ENCODE measurements at regions not wholly inside any gene's neighbourhood (a gene's known extent, or its start where the extent isn't known, plus 50 kb on each side); places are given as distances from the start of the nearest gene placed in this dataset.
A peak's percentile ranks its signal among the peaks of the same experiment; 100 is the strongest.

DNA sequence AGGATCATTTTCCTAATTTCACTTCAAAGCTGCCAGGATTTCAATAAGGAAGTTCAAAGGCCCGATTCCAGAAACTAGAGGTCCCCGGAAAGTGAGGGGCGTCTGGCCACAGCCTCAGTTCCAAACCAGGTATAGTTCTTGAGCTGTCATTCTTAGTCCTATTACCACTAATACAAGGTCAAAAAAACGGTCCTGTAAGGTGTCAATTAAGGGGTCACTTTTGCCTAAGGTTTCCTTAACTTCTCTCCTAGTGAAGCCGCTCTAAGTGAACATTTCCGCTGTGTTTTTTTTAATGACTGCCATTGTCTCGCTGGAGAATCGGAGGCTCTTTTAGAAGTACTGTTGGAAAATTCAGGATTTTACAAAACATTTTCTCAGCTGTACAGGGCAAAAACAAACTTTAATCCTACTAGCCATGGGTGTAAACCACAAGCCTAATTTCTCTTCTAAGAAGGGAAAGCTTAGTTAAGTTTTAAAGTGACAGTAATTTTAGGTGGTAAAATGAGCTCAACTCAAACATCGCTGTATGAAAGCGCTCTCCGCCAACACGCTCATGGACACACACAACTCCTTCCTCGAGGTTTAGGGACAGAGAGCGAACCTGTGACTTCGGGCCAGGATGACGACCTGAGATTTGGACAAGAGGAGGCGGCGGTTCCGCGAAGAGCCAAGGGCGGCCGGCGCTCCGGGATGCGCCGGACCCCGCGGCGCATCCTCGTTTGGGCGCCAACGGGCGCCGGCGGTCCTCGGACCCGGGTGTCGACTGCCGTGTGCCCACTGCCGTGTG, 76.7 kb upstream of the IFNE start:
- peaks cover 42% of the 10 kb centered on the region for H3K36me3 ChIP-seq
- H3K27me3 ChIP-seq, result no peaks in the 10 kb centered on the region
- no peaks in the 10 kb centered on the region for H3K9me3 ChIP-seq
- DNase-seq, result peak; percentile 85
- H3K4me3 ChIP-seq, result peak overlapping the region; percentile 67

DNA sequence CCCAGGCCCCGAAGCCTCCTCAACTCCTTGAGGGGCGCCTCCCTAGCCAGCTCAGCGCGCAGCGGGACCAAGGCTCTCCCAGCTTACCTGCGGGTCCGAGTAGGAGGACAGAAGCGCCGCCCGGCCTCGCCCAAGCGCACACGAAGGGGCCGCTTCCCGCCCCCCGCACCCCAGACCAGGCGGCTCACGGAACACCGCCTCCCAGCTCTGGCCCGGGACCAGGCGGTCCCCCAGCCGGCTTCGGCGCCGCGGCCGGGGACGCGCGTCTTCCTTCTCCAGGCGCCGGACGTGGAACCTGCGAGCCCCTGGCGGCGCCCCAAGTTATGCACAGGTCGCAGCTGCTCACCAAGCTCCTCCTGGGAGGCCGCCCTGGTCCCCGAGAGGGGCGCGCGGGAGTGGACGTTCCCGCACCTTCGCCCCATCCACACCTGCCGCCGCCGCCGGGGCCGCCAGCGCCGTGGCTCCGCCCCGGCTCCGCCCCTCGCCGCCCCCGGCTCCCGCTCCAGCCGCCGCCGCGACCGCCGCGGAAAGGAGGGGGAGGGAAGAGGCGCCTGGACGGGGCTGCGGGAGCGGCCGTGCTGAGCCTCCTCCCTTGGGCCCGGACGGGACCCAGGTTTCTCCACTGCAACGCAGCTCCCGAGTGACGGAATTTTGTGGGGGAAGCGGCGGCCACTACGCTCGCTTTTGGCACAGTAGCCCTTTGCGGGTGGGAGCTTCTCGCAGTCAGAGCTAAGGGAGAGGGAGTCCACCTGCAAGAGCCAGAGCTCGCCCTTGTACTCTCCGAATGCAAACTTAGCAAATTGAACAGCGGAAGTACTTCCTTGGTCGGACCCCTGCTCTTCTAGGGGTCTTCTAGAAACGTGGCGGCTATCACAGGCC, 77.5 kb upstream of the IFNE start:
- peaks cover 40% of the 10 kb centered on the region for H3K36me3 ChIP-seq
- no peaks in the 10 kb centered on the region for H3K9me3 ChIP-seq
- DNase-seq, result peak; percentile 99
- no peaks in the 10 kb centered on the region for H3K27me3 ChIP-seq
- peak overlapping the region; percentile 67 for H3K4me3 ChIP-seq

DNA sequence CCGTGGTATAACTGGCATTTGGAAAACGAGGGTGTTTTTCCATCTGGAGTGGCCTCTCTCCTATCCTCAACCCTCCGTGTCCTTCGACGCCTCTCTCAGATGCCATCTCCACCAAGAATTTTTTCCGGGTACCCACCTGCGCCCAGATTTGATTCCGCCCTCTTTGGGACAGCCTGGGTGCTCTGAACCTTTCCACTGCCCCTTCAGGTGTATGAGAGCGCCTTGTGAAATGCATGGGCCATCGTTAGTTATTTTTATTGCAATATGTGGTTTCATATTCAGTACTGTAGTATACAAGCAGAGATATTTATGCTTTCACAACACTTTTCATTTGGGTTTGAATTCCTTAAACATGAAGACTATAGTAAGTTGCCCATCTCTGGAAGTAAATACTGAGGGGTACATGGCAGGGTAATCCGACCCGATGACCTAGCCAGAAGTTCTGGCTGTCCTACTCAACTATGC, 78.2 kb upstream of the IFNE start:
- peak overlapping the region; percentile 67 for H3K4me3 ChIP-seq
- H3K9me3 ChIP-seq, result no peaks in the 10 kb centered on the region
- DNase-seq, result peak; percentile 46
- peaks cover 33% of the 10 kb centered on the region for H3K36me3 ChIP-seq
- H3K27me3 ChIP-seq, result no peaks in the 10 kb centered on the region

DNA sequence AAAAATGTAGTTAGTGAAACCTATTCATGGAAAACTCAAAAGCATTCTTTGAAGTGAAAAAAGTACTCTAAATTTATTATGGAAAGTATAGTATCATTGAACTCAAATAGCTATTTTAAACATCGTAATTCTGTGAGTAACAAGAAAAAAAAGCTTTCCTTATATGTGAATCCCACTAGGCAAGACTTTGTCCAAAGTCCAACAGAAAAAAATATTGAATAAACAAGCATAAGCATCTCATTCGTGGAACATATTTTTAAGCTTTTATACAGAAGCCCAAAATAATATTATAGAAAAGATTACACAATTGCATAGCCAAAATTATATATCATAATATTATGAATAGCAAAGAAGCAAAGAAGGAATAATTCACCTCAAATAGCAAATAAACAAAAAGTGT, 79.4 kb upstream of the IFNE start:
- peaks cover 24% of the 10 kb centered on the region for H3K36me3 ChIP-seq
- no peak for DNase-seq
- H3K9me3 ChIP-seq, result no peaks in the 10 kb centered on the region
- no peak overlapping the region for H3K4me3 ChIP-seq
- no peaks in the 10 kb centered on the region for H3K27me3 ChIP-seq

DNA sequence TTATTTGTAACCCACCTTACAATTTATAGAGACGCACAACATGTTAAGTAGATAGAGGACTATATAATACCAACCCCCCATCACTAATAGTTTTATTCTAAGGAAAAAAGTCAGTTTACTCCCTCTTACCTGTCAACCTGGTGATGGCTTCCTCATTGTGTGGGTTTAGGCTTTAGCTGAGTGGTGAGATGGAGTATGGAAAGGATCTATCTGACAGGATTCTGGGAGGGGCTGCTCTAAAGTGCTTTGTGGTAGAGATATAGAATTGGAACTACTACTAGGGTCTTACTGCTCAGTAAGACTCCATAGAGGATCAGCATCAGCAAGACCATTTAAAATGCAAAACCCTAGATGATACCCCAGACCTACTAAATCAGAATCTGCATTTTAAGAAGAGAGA, 82.1 kb upstream of the IFNE start:
- H3K4me3 ChIP-seq, result 0 out of 2 replicates have a peak overlapping the region, but pooled peaks have one; percentile 0
- H3K9me3 ChIP-seq, result no peaks in the 10 kb centered on the region
- no peaks in the 10 kb centered on the region for H3K27me3 ChIP-seq
- H3K36me3 ChIP-seq, result no peaks in the 10 kb centered on the region; the same call in none of the 2 replicates
- DNase-seq, result no peak

DNA sequence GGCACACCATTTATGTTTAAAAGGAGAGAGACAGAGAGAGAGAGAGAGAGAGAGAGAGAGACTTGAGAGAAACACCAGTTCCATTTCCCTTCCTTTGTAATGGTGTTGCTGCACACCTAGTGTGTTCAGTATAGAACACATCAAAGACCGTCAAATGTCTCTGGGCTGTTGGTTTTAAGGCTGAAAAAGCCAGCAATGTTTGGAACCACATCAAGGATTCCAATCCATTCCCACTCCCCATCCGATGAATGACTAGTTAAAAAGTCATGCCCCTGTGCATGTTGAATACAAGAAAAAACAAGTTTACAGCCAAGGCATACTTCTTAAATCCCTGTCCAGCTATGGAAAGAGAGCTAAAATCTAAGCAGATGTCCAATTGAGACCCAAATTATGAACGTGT, 83.0 kb upstream of the IFNE start:
- H3K36me3 ChIP-seq, result no peaks in the 10 kb centered on the region; the same call in 1 of the 2 replicates
- DNase-seq, result peak; percentile 83
- no peaks in the 10 kb centered on the region for H3K27me3 ChIP-seq
- H3K9me3 ChIP-seq, result no peaks in the 10 kb centered on the region
- H3K4me3 ChIP-seq, result no peak overlapping the region

DNA sequence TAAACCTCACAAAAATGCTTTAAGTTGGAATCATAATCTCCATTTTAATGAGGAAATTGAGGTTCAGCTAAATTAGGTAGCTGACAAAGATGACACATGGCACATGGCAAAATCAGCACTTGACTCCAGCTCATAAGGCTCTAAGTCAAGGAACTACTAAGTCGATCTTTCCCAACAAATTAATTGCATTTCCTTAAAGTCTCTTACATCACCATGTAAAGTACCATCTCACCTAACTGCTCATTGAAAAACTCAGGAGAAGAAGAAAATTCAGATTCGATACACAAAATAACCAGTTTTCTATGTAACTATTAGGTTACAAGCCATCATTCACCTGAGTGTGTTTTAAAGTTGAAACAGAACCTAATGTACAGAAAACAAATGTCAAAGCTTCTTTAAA, 85.8 kb upstream of the IFNE start:
- no peaks in the 10 kb centered on the region for H3K9me3 ChIP-seq
- no peak overlapping the region for H3K4me3 ChIP-seq
- no peaks in the 10 kb centered on the region for H3K27me3 ChIP-seq
- DNase-seq, result no peak
- no peaks in the 10 kb centered on the region; the same call in 1 of the 2 replicates for H3K36me3 ChIP-seq

DNA sequence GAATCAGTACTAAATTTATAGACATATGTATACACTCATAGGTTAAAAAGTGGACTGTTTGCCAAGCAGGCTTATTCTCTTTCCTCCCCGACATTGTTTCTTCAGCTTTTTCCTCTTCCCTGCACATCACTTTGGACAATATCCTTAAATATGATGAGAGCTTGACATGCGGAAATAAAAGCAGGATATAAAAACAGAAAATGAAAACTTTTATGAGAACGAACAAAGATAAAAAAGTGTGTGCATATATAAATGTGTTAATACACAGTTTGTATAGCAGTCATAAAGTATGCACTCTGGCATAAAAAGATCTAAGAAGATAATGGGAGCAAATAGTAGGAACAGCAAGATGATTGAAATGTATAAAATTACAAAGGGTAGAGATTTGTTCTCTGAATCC, 86.4 kb upstream of the IFNE start:
- H3K4me3 ChIP-seq, result no peak overlapping the region
- no peaks in the 10 kb centered on the region for H3K27me3 ChIP-seq
- DNase-seq, result no peak
- no peaks in the 10 kb centered on the region; the same call in 1 of the 2 replicates for H3K36me3 ChIP-seq
- no peaks in the 10 kb centered on the region for H3K9me3 ChIP-seq

DNA sequence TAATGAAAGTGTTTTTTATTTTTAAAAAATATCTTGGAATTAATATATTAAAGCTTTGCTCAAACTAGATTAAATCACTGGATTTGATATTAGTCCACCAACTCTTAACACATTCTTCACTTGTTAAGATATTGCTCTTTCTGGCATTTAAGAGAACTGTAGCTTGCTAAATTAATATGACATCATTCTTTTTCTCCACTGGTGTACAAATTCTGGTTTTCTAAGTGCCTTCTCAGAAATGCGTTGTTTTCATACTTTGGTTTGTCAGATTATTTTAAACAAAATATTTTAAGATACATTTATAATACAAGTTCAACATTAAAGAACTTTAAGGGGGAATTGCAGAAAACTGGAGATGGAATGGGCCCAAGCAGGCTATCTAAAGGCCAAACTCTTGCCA, 87.6 kb upstream of the IFNE start:
- no peak for DNase-seq
- Histone ChIP-seq H3K4me3 (no peak overlapping the region), H3K27me3 (no peaks in the 10 kb centered on the region), H3K9me3 (no peaks in the 10 kb centered on the region), H3K36me3 (no peaks in the 10 kb centered on the region; the same call in 1 of the 2 replicates)

DNA sequence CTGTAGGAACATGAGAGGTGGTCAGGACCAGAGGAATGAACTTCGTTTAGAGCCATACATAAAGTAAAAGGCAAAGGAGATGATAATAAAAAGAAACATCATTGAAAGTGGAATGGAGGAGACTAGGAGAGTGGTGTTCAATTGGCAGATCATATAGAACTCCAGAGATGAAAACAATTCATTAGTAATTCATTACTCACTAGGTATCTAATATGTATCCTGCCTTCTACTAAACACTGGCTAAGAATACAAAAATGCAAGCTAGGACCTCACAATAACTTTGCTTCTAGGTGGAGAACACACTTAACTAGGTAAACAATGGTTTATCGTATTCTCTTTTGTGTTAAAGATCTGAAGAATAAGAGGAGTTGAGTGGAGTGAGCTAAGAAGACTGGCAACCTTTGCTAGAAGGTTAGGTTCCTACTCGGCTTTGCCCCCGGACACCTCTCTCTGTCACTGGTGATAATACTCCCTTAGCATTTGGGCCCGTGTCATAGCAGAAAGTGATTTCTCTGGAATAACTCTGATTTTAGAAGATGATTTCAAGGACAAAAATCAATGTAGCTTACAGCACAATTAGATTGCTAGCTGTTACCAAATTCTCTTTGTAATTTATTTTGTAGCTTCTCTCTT, 88.6 kb upstream of the IFNE start:
- no peak for DNase-seq
- Histone ChIP-seq H3K27me3 (no peaks in the 10 kb centered on the region), H3K4me3 (no peak overlapping the region), H3K9me3 (no peaks in the 10 kb centered on the region), H3K36me3 (no peaks in the 10 kb centered on the region; the same call in 1 of the 2 replicates)

DNA sequence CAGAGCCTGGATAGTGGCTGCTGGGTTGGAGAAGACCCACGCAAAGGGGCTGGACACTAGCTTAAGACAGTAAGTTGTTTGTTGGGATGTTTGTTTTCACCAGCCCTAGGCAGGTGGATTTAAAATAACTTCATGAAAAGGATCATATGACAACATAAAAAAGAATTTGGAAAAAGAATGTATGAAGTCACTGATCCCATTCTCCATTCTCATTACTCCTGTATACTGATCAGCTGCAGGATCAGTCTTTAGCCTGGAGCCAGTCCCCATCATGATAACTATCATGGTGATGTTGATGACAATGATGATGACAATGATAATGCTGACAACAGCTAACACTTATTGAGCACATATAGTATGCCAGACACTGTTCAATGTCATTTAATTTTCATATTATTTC, 92.1 kb upstream of the IFNE start:
- Histone ChIP-seq H3K4me3 (no peak overlapping the region), H3K36me3 (no peaks in the 10 kb centered on the region), H3K27me3 (no peaks in the 10 kb centered on the region), H3K9me3 (no peaks in the 10 kb centered on the region)
- DNase-seq, result no peak

DNA sequence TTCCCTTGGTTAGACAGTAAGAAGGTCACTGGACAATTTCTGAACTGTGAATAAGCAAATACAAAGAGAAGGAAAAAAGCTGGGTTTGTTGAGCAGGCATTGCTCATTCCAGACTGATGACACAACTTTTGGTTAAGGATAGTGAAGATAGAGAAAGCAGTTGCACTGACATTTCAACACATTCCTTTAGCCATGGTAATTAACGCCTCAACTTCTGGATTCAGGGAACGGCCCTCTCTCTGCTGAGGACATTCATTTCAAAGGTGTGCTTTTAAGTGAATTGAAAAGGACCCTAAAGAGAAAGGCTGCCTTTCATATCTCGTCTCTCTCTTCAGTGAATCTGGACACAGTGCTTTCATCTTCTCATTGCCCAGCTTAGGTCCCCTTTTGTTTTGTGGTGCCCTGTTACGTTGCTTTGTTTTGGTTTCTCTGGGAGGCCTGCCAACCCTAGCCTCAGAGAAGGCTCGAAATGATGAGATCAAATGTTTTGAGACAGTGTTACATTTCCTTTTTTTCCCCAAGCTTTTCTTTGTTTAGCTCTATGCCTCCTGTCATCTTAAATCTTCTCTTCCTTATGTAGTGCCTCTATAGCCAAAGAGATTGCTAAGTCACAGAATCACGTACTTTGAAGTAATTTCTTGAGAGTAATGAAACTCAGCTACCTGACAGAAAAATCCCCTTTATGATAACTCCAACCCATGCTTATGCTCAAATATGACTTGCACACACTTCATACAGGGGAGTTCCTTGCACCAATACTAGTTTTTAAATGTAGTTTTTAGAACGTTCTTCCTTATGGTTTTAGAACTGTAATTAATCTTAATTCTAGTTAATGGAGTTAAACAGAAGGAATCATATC, 94.4 kb upstream of the IFNE start:
- no peaks in the 10 kb centered on the region for H3K27me3 ChIP-seq
- peak; percentile 99 for DNase-seq
- no peaks in the 10 kb centered on the region for H3K9me3 ChIP-seq
- peak overlapping the region; percentile 35 for H3K4me3 ChIP-seq
- H3K36me3 ChIP-seq, result no peaks in the 10 kb centered on the region

DNA sequence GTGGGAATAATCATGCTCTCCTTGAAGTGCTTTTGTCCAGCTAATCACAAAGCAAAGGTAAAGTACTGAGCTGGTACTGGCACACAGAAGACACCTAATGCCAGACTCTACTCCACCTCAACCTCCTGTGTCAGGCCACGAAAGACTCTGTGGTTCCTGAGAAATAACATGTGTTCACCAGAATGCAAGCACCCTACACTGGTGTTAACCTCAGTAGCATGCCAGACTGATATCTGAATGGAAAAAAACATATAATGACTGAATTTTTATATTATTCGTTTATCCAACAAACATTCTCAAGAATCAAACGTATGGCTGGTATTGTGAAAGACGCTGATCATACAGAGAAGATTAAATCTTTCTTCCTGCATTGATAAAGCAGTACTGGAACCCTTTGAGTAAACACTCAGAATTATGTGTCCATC, 97.1 kb upstream of the IFNE start:
- peak; percentile 53 for DNase-seq
- H3K9me3 ChIP-seq, result no peaks in the 10 kb centered on the region
- H3K27me3 ChIP-seq, result no peaks in the 10 kb centered on the region
- H3K36me3 ChIP-seq, result peaks cover 13% of the 10 kb centered on the region; the same call in 1 of the 2 replicates
- H3K4me3 ChIP-seq, result no peak overlapping the region

DNA sequence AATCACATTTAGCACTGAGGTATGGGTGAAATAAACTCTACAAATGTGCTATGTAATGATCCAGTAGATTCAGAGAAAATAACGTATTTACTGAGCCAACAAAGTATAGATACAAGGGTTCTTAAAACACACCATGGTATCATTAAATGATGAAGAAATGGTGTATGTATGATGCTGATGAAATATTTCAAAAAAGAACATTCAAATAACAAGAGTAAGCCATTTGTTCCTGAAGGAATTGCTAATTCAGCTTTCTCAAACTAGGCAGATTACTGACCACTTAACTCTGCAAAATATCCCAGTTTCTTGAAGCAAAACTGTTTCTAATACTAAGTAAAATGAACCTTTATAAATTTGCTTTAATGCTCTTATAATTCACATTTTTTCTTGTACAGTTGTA, 97.6 kb upstream of the IFNE start:
- no peaks in the 10 kb centered on the region for H3K27me3 ChIP-seq
- peaks cover 13% of the 10 kb centered on the region for H3K36me3 ChIP-seq
- no peak overlapping the region for H3K4me3 ChIP-seq
- DNase-seq, result no peak
- H3K9me3 ChIP-seq, result no peaks in the 10 kb centered on the region

DNA sequence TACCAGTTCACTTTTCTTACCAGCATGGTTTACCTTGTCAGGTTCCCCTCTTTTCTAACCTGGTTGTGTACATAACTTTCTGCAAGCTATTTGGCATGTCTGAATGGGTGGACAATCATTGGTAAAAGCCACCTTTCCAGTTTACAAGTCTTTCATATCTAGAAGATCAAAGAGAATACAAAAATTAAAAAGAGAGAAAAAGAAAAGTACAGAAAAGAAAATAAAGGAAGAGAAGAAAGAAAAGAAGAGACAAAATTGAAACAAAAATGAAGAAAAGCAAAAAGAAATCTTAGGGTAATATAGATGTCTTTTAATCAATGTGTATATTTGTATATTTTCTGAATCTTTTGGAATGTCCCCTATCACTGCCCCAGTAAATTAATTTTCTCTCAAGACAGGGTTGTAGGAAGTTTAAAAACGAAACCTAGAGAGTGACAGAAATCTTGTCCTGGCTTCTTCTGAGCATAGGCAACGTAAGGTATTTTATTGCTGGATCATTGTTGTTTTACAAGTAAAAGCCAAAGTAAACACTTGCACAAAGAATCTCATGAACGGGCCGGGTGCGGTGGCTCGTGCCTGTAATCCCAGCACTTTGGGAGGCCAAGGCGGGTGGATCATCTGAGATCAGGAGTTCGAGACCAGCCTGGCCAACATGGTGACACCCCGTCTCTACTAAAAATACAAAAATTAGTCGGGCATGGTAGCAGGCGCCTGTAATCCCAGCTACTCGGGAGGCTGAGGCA, 98.7 kb upstream of the IFNE start:
- H3K27me3 ChIP-seq, result no peaks in the 10 kb centered on the region
- no peaks in the 10 kb centered on the region for H3K9me3 ChIP-seq
- peak overlapping the region; percentile 1 for H3K4me3 ChIP-seq
- peaks cover 19% of the 10 kb centered on the region for H3K36me3 ChIP-seq
- peak; percentile 96 for DNase-seq

Measured in MG63 (cell line).